ENCODE measurements at regions not wholly inside any gene's neighbourhood (a gene's known extent, or its start where the extent isn't known, plus 50 kb on each side); places are given as distances from the start of the nearest gene placed in this dataset.

- FAIRE-seq (no peak), DNase-seq (ENCODE audit: extremely low read depth in 1 of 4, low spot score in 3 of 4) (no peak), ATAC-seq (no peak)
- no peak overlapping the region for H3K4me2 ChIP-seq (ENCODE audit: insufficient read depth, low read length)
- no peaks in the 10 kb centered on the region; the same call in 2 of the 3 replicates for H3K36me3 ChIP-seq (ENCODE audit: control insufficient read depth, insufficient read depth, low read length)
- intact Hi-C loops (cut with micrococcal nuclease), result no loop called here
- H4K20me1 ChIP-seq (replicated peaks; ENCODE audit: control insufficient read depth, insufficient read depth, low read length), result no peaks in the 10 kb centered on the region
- H3K27ac ChIP-seq (ENCODE audit: extremely low read depth, low read depth, low read length), result no peak overlapping the region
- TF ChIP-seq SPI1 (IDR thresholded peaks at IDR 0.05; ENCODE audit: borderline replicate concordance, low read depth, low read length), result no peak
- TF ChIP-seq PBX2 (CRISPR knock-in tag; IDR thresholded peaks at IDR 0.05; ENCODE audit: low read depth), result no peak
- peak; percentile 47; the same call in 1 of the 2 replicates for TF ChIP-seq PBX2 (tag; conservative IDR thresholded peaks at IDR 0.05; ENCODE audit: low read depth)
- TF ChIP-seq DACH1 (IDR thresholded peaks at IDR 0.05; ENCODE audit: partially characterized antibody), result peak; percentile 55
- no peak for TF ChIP-seq TCF3 (CRISPR knock-in tag; IDR thresholded peaks at IDR 0.05)
- no peak for TF ChIP-seq CEBPG (CRISPR knock-in tag; IDR thresholded peaks at IDR 0.05)
- 0 out of 4 replicates have a peak, but pooled peaks of 1 of the 2 experiments have one; percentile 18 for TF ChIP-seq CEBPG (tag; conservative IDR thresholded peaks at IDR 0.05 in 1 of 2, IDR thresholded peaks at IDR 0.05 in 1 of 2)
- no peak for TF ChIP-seq ZKSCAN3 (CRISPR knock-in tag; IDR thresholded peaks at IDR 0.05)
- no peak for TF ChIP-seq RB1 (IDR thresholded peaks at IDR 0.05; ENCODE audit: low read depth)
- TF ChIP-seq SAP30 (IDR thresholded peaks at IDR 0.05; ENCODE audit: borderline replicate concordance, insufficient read depth, low read depth, low read length, poor library complexity, severe bottlenecking), result no peak
- no peak for TF ChIP-seq ZBTB5 (IDR thresholded peaks at IDR 0.05)
- TF ChIP-seq SP1 (CRISPR knock-in tag; IDR thresholded peaks at IDR 0.05), result no peak
- no peak for TF ChIP-seq TCF7L2 (IDR thresholded peaks at IDR 0.05; ENCODE audit: low read depth, low read length)
- TF ChIP-seq USF1 (CRISPR knock-in tag; IDR thresholded peaks at IDR 0.05), result no peak
- TF ChIP-seq ZNF431 (CRISPR knock-in tag; IDR thresholded peaks at IDR 0.05), result no peak
- H2AFZ ChIP-seq (ENCODE audit: low read depth, low read length), result no peak overlapping the region
- POLR2A ChIA-PET, result interaction anchor here (0.7 to 1.0 kb wide), 2 partner anchors 9 to 16 kb away, joined by 3 read pairs; no protein-coding TSS in a partner anchor
- H3K27me3 ChIP-seq (ENCODE audit: control insufficient read depth in 2 of 2, insufficient read depth in 2 of 2, low read length in 2 of 2), result no peaks in the 10 kb centered on the region
- WGBS (ENCODE audit: insufficient coverage, low coverage, missing lambda C conversion rate), result 26% methylated on average over 5 of the region's 5 CpGs
- H3K9me3 ChIP-seq (replicated peaks; ENCODE audit: control insufficient read depth, insufficient read depth, low read depth, low read length), result no peaks in the 10 kb centered on the region
- H3K9ac ChIP-seq (ENCODE audit: insufficient read depth in 1 of 2, low read depth in 2 of 2, low read length in 2 of 2), result peak overlapping the region in 1 of 2 experiments; percentile 38; a peak in 1 of 4 replicates
- peaks cover 4 to 12% of the 10 kb centered on the region in 2 experiments; a peak in 3 of 5 replicates for H3K4me1 ChIP-seq (replicated peaks in 1 of 2; ENCODE audit: control insufficient read depth in 2 of 2, insufficient read depth in 2 of 2, low read length in 2 of 2)
- H3K4me3 ChIP-seq, result no peak overlapping the region
- H3K79me2 ChIP-seq (ENCODE audit: control insufficient read depth, insufficient read depth, low read length), result no peaks in the 10 kb centered on the region
- no TSS peak for BruUV-seq (replicated peaks)
- H3K9me1 ChIP-seq (ENCODE audit: control insufficient read depth, insufficient read depth, low read length), result no peaks in the 10 kb centered on the region
- CTCF ChIA-PET (ENCODE audit: low intra/inter-chr PET ratio), result no interaction called here
- in situ Hi-C loops (cut with MboI), result no loop called here
Observed at GRCh38 chr11:27216270-27217149, 146.5 kb downstream of the CCDC34 start.

Measured in K562 (cell line).